ENCODE measurements at regions not wholly inside any gene's neighbourhood (a gene's known extent, or its start where the extent isn't known, plus 50 kb on each side); places are given as distances from the start of the nearest gene placed in this dataset.

DNA sequence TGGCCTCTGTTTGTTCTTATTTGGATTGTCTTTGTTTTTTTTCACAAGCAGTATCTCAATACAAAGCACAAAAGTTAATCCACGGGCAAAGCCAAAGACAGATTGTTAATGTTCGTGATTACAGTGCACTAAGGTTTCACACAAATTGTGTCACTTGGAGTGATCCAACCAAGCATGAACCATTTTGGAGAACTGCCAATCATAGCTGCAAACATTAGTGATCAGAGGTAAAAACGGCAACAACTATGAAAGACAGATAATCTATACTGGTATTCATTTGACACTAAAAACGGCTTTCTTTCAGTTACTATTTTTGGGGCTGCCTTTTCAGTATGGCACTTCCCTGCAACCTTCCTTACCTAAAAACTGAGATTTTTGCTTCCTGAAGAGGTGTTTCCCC, 213.1 kb upstream of the GULP1 start:
- no peaks in the 10 kb centered on the region for H3K36me3 ChIP-seq (ENCODE audit: insufficient read depth)
- no peaks in the 10 kb centered on the region for H3K4me1 ChIP-seq (ENCODE audit: insufficient read depth)
- no peak overlapping the region for H3K4me3 ChIP-seq (ENCODE audit: low read depth, low read length)
- 85% methylated on average over 4 of the region's 4 CpGs for WGBS
- no peak overlapping the region for H3K27ac ChIP-seq (ENCODE audit: low read depth)
- no peak for DNase-seq (ENCODE audit: extremely low spot score)

DNA sequence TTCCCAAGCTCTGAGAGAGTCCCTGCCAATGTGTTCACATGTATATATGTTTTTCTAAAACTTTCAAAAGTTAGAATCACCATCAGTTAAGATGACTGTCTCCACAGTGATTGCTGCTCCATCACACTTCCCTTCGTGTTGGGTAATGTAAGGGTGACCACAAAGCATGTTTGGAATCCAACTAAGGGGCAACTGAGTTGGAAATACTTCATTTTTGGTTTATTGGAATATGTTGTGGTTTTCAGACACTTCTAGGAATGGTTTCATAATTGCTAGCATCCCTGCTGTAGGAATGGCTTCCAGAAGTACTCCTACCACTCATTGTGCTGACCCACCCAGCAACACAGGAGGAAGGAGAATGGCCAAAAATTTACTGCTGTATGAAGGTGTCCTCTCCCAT, 212.5 kb upstream of the GULP1 start:
- H3K4me1 ChIP-seq (ENCODE audit: insufficient read depth) = no peaks in the 10 kb centered on the region
- 66% methylated on average over 1 of the region's 1 CpG for WGBS
- no peak overlapping the region for H3K4me3 ChIP-seq (ENCODE audit: low read depth, low read length)
- H3K27ac ChIP-seq (ENCODE audit: low read depth) = no peak overlapping the region
- no peak for DNase-seq (ENCODE audit: extremely low spot score)
- H3K36me3 ChIP-seq (ENCODE audit: insufficient read depth) = no peaks in the 10 kb centered on the region

DNA sequence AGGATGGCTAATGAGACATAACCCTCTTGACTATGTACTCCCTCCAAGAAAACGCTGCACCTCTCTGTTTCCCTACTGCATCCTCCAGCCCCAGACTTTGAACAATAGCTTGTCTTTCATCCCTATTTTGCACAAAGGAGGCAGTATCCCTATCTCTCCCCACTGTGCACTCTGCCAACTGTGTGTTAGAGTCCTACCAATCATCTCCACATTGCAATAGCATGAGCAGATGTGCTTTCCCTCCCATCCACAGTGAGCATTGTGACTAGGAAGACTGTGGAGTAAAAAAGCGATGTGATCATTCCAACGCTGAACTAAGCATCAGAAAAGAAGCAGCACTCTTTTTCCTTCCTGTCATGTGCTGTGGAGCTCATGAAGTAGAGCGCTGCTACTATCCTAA, 206.3 kb upstream of the GULP1 start:
- 69% methylated on average over 4 of the region's 4 CpGs for WGBS
- no peak overlapping the region for H3K27ac ChIP-seq (ENCODE audit: low read depth)

DNA sequence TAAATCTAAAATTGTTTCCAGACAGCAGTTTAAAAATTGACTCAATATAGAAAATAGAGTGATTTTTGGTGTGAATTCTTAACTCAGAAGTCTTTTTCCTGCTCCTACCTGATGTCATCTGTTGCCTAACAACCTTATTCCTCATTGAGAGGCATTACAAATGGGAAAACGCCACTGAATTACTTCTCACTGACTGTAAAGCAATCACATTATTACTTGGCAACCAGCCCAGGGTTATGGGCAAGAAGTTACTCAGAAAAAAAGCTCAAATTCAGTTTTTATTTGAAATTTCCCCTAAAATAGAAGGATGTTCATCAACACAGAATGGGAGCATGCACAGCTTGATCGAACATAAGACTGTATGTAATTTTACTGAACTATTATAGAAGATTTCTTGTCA, 201.8 kb upstream of the GULP1 start:
- H3K4me1 ChIP-seq (ENCODE audit: insufficient read depth) = no peaks in the 10 kb centered on the region
- DNase-seq (ENCODE audit: extremely low spot score) = no peak
- 58% methylated on average over 2 of the region's 2 CpGs for WGBS
- H3K4me3 ChIP-seq (ENCODE audit: low read depth, low read length) = no peak overlapping the region
- no peak overlapping the region for H3K27ac ChIP-seq (ENCODE audit: low read depth)
- H3K36me3 ChIP-seq (ENCODE audit: insufficient read depth) = no peaks in the 10 kb centered on the region

More for the DNA sequence above, 206.3 kb upstream of the GULP1 start:
- Histone ChIP-seq H3K4me1 (ENCODE audit: insufficient read depth) (no peaks in the 10 kb centered on the region), H3K4me3 (ENCODE audit: low read depth, low read length) (no peak overlapping the region), H3K36me3 (ENCODE audit: insufficient read depth) (no peaks in the 10 kb centered on the region)
- no peak for DNase-seq (ENCODE audit: extremely low spot score)

DNA sequence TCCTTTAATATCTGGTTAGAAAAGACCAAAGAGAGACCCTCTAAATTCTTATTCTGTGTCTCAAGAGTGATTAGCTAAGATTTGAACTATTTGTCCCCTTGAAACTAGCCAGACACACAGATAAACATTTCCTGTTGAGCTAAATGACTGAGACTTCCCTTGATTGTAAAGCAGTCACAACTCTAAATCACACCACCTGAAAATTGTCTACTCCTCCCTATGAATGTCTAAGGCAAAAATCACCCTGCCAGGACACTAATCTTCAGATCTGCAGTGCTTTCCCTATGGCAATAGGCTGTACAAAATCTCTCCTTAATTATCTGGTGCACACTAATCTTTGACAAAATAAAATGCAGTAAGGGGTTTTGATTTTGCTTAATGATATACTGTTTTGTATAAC, 200.5 kb upstream of the GULP1 start:
- no peaks in the 10 kb centered on the region for H3K4me1 ChIP-seq (ENCODE audit: insufficient read depth)

DNA sequence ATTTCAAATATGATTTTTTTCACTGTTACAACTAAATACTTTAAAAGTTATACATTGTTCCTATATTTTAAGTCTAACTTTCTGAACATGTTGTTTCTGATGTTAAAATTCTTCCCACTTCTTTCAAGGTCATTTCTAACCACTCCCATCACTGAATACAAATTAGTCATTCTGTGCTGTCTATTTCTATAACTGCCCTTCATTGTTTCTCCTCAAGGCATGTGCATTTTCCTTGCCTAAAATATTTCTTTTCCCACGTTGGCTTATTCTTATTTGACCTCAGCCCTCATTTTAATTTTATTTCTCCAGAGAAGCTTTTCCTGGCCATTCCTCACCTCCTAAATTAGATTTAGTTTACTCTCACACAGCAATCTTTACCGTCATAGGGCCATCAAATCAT, 198.9 kb upstream of the GULP1 start:
- no peaks in the 10 kb centered on the region for H3K36me3 ChIP-seq (ENCODE audit: insufficient read depth)
- no peak overlapping the region for H3K27ac ChIP-seq (ENCODE audit: low read depth)
- H3K4me3 ChIP-seq (ENCODE audit: low read depth, low read length) = no peak overlapping the region
- no peak for DNase-seq (ENCODE audit: extremely low spot score)
- H3K4me1 ChIP-seq (ENCODE audit: insufficient read depth) = no peaks in the 10 kb centered on the region
- WGBS = 80% methylated on average over 2 of the region's 2 CpGs

More for the DNA sequence above, 200.5 kb upstream of the GULP1 start:
- H3K27ac ChIP-seq (ENCODE audit: low read depth) = no peak overlapping the region
- no peaks in the 10 kb centered on the region for H3K36me3 ChIP-seq (ENCODE audit: insufficient read depth)
- no peak for DNase-seq (ENCODE audit: extremely low spot score)
- H3K4me3 ChIP-seq (ENCODE audit: low read depth, low read length) = no peak overlapping the region

DNA sequence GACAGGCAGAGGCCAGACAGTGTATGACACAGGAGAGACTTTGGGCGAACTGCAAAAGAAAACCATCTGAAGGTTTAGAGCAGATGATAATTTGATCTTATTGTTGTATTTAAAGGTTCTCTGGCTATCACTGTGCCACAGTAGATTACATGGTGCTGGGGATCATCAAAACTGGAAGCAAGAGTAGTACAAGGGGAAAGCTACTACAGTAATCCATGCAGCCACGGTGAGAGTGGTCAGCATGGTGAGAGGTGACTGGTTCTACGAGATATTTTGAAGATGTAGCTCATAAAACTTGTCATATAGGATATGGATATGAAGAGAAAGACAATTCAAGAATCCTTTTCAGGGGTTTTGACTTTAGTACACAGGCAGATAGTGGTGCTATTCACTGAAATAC, 194.8 kb upstream of the GULP1 start:
- H3K4me3 ChIP-seq (ENCODE audit: low read depth, low read length) = no peak overlapping the region
- no peak overlapping the region for H3K27ac ChIP-seq (ENCODE audit: low read depth)
- DNase-seq (ENCODE audit: extremely low spot score) = no peak
- no peaks in the 10 kb centered on the region for H3K4me1 ChIP-seq (ENCODE audit: insufficient read depth)
- WGBS = 82% methylated on average over 3 of the region's 3 CpGs
- H3K36me3 ChIP-seq (ENCODE audit: insufficient read depth) = no peaks in the 10 kb centered on the region

DNA sequence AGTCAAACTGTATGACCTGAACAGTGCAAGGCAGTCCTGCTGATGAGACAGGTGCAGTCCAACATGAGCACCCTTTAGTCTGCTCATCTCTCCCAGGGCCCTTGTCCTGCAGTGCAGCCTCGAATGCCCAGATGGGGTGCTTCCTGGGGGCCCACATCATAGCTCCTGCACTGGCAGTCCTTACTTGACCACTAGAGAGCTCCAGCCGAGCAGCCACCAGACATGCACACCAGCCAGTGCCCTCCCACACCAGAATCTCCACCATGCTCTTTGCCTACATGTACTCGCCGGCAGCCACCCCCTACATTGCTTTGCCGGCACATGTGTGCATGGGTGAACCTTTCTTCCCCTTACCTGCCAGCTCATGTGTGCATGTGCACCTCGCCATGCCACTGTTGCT, 188.8 kb upstream of the GULP1 start:
- H3K27ac ChIP-seq (ENCODE audit: low read depth) = no peak overlapping the region
- no peaks in the 10 kb centered on the region for H3K36me3 ChIP-seq (ENCODE audit: insufficient read depth)
- no peaks in the 10 kb centered on the region for H3K4me1 ChIP-seq (ENCODE audit: insufficient read depth)
- no peak overlapping the region for H3K4me3 ChIP-seq (ENCODE audit: low read depth, low read length)
- no peak for DNase-seq (ENCODE audit: extremely low spot score)
- 82% methylated on average over 6 of the region's 6 CpGs for WGBS

DNA sequence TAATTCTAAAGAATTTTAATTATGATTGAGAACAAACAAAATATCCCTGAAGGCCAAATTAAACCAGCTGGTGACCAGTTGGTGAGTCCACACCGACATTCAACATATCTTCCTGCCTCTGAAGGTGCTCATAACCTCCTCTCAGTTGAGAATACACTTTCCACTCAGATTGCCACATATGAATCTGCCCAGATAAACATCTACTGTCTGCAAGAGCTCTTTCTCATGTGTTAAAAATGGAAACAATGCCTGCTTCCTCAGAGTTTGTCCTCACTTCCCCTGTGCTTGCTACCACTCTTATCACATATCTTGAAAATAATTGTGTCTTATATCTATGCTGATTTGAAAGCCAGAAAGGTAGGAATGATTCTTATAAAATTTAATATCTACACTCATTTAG, 177.7 kb upstream of the GULP1 start:
- no peak for DNase-seq (ENCODE audit: extremely low spot score)
- 46% methylated on average over 1 of the region's 1 CpG for WGBS

DNA sequence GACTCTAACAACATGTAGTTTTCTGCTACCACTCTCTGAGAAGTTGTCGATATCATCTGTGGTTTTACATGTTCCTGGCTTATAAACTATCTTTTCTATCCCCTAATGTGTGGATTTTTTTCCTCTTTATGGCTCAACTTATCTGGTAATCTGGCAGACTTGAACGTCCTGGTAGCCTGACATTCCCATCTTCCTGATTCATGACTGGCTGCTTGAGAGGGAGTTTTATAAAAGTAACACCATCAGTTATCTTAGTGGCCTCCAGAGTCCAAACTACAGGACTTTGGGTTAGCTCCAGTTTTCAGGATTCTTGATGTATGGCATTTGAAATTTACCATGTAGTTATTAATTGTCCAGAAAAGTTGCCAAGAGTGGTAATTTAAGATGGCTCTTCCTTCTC, 174.0 kb upstream of the GULP1 start:
- no peaks in the 10 kb centered on the region for H3K4me1 ChIP-seq (ENCODE audit: insufficient read depth)
- no peaks in the 10 kb centered on the region for H3K36me3 ChIP-seq (ENCODE audit: insufficient read depth)
- no peak overlapping the region for H3K4me3 ChIP-seq (ENCODE audit: low read depth, low read length)
- no peak overlapping the region for H3K27ac ChIP-seq (ENCODE audit: low read depth)
- no peak for DNase-seq (ENCODE audit: extremely low spot score)
- WGBS = 44% methylated on average over 2 of the region's 2 CpGs

More for the DNA sequence above, 177.7 kb upstream of the GULP1 start:
- no peak overlapping the region for H3K27ac ChIP-seq (ENCODE audit: low read depth)
- no peaks in the 10 kb centered on the region for H3K4me1 ChIP-seq (ENCODE audit: insufficient read depth)
- no peaks in the 10 kb centered on the region for H3K36me3 ChIP-seq (ENCODE audit: insufficient read depth)
- no peak overlapping the region for H3K4me3 ChIP-seq (ENCODE audit: low read depth, low read length)

DNA sequence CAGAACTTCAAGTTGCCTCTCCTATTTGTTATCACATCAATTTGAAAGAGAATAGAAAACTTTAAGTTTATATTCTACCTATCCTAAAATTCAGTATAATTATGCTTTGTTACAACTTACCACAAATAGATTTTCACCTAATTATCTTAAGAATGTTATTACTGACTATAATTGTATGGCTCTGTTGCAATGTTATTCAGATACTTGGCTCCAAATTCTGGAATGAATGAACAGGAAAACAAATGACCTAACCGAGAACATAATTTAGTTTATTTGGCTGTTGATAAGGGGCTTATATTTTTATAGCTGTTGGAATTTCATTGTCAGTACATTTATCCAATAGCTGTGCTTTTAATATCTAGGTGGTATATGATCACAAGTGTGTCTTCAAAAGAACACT, 173.2 kb upstream of the GULP1 start:
- no peak for DNase-seq (ENCODE audit: extremely low spot score)
- H3K4me1 ChIP-seq (ENCODE audit: insufficient read depth) = no peaks in the 10 kb centered on the region
- no peak overlapping the region for H3K27ac ChIP-seq (ENCODE audit: low read depth)
- WGBS = 22% methylated on average over 1 of the region's 1 CpG
- no peak overlapping the region for H3K4me3 ChIP-seq (ENCODE audit: low read depth, low read length)
- H3K36me3 ChIP-seq (ENCODE audit: insufficient read depth) = no peaks in the 10 kb centered on the region

DNA sequence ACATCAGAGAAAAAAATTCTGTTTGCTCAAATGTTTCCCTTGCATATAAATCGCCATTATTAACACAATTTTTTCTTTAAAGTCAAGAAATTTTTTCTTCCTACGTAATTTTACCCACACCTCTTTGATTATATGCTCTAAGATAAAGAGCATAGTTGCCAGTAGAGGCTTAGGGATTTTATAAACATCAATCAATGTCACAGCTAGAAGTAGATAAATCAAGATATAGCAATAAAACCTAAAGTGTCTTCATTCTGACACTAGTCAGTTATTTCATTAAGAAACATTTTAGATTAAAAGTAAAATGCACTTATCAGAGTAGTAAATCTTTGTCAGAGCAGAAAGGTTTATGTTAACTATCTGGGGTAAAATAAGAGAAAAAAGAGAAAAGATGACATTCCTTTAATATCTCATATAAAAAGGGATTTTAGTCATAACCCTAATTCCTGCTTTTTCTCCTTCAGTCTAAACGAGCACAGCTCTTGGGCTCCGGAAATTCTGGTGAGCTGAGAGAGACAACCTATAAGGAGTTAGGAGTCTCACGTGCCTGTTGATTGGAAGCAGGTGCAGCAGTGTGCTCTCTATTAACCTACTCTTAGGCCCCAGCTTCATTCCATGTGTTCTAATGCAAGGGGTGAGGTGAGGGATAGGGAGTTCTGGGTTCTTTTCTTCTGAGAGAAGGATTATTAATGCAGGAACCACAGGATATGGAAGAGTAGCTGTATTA, 172.4 kb upstream of the GULP1 start:
- no peak overlapping the region for H3K27ac ChIP-seq (ENCODE audit: low read depth)
- 80% methylated on average over 5 of the region's 5 CpGs for WGBS
- H3K36me3 ChIP-seq (ENCODE audit: insufficient read depth) = no peaks in the 10 kb centered on the region
- DNase-seq (ENCODE audit: extremely low spot score) = no peak
- no peak overlapping the region for H3K4me3 ChIP-seq (ENCODE audit: low read depth, low read length)
- no peaks in the 10 kb centered on the region for H3K4me1 ChIP-seq (ENCODE audit: insufficient read depth)

DNA sequence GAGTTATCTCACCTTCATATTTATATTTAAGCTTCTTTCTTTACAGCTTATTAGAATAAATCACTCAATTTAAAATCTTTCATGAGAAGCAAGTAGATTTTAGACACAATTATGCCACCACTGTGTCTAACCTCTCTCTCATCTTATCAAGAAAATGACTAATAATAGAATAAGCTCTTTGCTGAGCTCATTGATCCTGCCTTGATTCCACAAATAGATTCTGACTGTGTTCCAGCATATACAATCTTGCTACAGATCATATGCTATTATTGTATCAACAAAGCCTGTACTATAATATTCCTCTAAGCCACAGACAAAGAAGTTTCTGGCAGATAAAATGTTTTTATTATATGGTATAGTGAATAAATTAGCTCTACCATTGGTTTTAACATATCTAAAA, 168.7 kb upstream of the GULP1 start:
- Histone ChIP-seq H3K4me3 (ENCODE audit: low read depth, low read length) (no peak overlapping the region), H3K36me3 (ENCODE audit: insufficient read depth) (no peaks in the 10 kb centered on the region), H3K27ac (ENCODE audit: low read depth) (no peak overlapping the region), H3K4me1 (ENCODE audit: insufficient read depth) (no peaks in the 10 kb centered on the region)
- no peak for DNase-seq (ENCODE audit: extremely low spot score)

DNA sequence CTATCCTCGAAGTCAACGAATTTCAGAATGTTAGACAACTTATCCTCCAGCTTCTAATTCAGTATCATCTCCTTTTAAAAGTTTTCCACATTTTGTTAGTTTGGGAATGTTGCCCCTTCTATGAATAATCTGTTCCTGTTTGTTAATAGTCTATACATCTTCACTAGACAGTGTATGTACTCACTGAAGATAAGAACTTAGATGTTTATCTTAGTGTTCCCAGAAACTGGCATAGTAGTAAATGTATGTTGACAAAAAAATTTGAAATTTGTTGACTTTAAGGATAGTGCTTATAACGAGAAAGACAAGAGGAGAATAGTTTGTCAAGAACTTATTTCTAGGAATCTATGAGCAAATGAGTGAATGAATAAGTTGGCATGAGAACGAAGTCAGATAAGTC, 162.0 kb upstream of the GULP1 start:
- Histone ChIP-seq H3K27ac (ENCODE audit: low read depth) (no peak overlapping the region), H3K4me3 (ENCODE audit: low read depth, low read length) (no peak overlapping the region), H3K36me3 (ENCODE audit: insufficient read depth) (no peaks in the 10 kb centered on the region), H3K4me1 (ENCODE audit: insufficient read depth) (no peaks in the 10 kb centered on the region)
- WGBS = 74% methylated on average over 4 of the region's 4 CpGs
- no peak for DNase-seq (ENCODE audit: extremely low spot score)

DNA sequence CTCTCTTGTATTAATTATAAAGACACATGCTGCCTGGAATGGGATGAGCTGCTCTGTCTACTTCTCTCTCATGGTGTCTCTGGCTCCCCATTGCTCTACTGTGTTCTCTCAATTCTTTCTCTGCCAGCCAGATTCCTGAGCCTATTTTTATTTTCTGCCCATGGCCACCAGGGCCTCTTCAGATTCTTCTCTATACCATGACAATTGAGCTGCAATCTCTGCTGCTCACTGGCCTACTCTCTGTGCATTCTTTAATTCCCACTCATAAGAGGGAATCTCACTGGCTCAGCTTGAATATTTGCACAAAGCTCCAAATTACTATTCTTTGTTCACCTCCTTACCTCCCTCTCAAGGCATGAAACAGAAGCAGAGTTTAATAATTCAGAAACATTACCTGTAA, 161.4 kb upstream of the GULP1 start:
- Histone ChIP-seq H3K4me3 (ENCODE audit: low read depth, low read length) (no peak overlapping the region), H3K36me3 (ENCODE audit: insufficient read depth) (no peaks in the 10 kb centered on the region), H3K27ac (ENCODE audit: low read depth) (no peak overlapping the region), H3K4me1 (ENCODE audit: insufficient read depth) (no peaks in the 10 kb centered on the region)
- no peak for DNase-seq (ENCODE audit: extremely low spot score)

Data from urinary bladder (tissue), 3 donors.